HL-60 (cell line): ENCODE measurements at regions not wholly inside any gene's neighbourhood (a gene's known extent, or its start where the extent isn't known, plus 50 kb on each side); places are given as distances from the start of the nearest gene placed in this dataset.

Experiments
- CTCF ChIP-seq: IDR thresholded peaks from one replicate; pipeline ENCODE4 v1.5.1; 2011; ENCODE audit warnings: low read length, control low read depth, inconsistent platforms; ENCODE audit not compliant: insufficient read depth
- GABPA ChIP-seq: IDR thresholded peaks from 2 replicates; pipeline ENCODE4 v1.6.1; 2012; ENCODE audit warnings: low read depth
- POLR2AphosphoS5 ChIP-seq: IDR thresholded peaks from 2 replicates; pipeline ENCODE4 v1.6.1; 2012; ENCODE audit warnings: low read depth
- REST ChIP-seq: IDR thresholded peaks from 2 replicates; pipeline ENCODE4 v1.6.1; 2012; ENCODE audit warnings: low read depth; ENCODE audit not compliant: insufficient replicate concordance

DNA sequence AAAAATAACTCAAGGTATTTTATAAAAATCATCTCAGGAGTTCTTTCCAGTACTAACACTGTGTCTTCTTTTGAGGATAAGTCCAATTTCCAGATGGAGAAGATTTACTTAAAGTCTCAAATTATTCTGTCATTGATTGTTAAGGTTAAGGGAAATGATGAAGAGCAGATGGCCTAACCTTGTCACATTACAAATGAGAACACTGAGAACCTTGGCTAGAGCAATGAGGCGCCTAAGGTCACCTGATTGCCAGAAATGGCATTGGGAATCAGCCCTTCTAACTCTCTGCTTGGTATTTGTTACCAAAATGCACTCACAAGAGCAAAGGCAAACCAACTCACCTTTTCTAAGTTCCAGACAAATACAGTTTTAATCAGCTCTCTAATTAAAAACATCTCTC, 835.1 kb downstream of the RNF144A start:
- no peak for TF ChIP-seq CTCF
- no peak for TF ChIP-seq POLR2AphosphoS5
- no peak for TF ChIP-seq REST
- no peak for TF ChIP-seq GABPA
